ENCODE measurements at regions not wholly inside any gene's neighbourhood (a gene's known extent, or its start where the extent isn't known, plus 50 kb on each side); places are given as distances from the start of the nearest gene placed in this dataset.
"Not testable (repeated sequence)": the region's sequence is repeated elsewhere in the genome, so short reads cannot be mapped to it uniquely, and the experiment has no call there.

- TF ChIP-seq, protein P1, sequence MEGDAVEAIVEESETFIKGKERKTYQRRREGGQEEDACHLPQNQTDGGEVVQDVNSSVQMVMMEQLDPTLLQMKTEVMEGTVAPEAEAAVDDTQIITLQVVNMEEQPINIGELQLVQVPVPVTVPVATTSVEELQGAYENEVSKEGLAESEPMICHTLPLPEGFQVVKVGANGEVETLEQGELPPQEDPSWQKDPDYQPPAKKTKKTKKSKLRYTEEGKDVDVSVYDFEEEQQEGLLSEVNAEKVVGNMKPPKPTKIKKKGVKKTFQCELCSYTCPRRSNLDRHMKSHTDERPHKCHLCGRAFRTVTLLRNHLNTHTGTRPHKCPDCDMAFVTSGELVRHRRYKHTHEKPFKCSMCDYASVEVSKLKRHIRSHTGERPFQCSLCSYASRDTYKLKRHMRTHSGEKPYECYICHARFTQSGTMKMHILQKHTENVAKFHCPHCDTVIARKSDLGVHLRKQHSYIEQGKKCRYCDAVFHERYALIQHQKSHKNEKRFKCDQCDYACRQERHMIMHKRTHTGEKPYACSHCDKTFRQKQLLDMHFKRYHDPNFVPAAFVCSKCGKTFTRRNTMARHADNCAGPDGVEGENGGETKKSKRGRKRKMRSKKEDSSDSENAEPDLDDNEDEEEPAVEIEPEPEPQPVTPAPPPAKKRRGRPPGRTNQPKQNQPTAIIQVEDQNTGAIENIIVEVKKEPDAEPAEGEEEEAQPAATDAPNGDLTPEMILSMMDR (IDR thresholded peaks at IDR 0.05), result not testable (repeated sequence)
- not testable (repeated sequence) for TF ChIP-seq POLR2A (IDR thresholded peaks at IDR 0.05)
Observed at GRCh38 chr4:112957764-112958163, 91.7 kb upstream of the ANK2 start.

Data from prostate gland (tissue), 2 donors.